CD4-positive, alpha-beta T cell treated with Interleukin-21 for 1 hour (primary cell): ENCODE measurements at regions not wholly inside any gene's neighbourhood (a gene's known extent, or its start where the extent isn't known, plus 50 kb on each side); places are given as distances from the start of the nearest gene placed in this dataset.
"Not testable (repeated sequence)": the region's sequence is repeated elsewhere in the genome, so short reads cannot be mapped to it uniquely, and the experiment has no call there.

Source experiments
- DNase-seq: peaks from one replicate; pipeline ENCODE4 v3.0.0-alpha.2; 2020

- not testable (repeated sequence) for DNase-seq
Observed at GRCh38 chr22:22052548-22053139, 70.1 kb upstream of the TOP3B start.

DNA sequence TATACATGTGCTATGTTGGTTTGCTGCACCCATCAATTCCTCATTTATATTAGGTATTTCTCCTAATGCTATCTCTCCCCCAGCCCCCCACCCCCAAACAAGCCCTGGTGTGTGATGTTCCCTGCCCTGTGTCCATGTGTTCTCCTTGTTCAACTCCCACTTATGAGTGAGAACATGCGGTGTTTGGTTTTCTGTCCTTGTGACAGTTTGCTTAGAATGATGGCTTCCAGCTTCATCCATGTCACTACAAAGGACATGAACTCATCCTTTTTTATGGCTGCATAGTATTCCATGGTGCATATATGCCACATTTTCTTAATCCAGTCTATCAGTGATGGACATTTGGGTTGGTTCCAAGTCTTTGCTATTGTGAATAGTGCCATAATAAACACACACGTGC, 68.4 kb upstream of the TOP3B start:
- not testable (repeated sequence) for DNase-seq

DNA sequence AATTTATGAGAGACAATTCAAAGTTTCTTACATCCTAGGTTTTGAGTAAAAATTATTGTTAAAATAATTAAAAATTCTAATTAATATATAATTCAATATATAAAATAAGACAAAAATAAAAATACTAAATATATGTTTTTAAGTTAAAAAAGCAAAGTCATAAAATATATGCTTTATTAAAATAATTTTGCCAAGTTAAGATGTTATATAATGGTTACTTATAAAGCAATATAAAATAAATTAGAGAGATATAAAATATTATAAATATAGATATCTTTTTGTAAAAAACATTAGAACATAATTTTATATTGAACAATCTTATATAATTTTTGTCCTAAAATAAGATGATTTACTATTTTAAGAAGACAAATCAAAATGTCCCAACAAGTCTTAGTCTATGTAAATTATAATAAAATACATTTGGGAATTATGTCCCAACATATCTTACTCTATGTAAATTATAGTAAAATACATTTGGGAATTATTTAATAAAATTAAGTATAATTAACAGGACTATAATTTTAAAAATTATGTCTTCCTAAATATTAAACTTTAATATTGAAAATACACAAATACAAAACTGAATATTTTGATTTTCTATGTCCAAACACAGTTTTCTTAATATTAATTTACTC, 67.7 kb upstream of the TOP3B start:
- DNase-seq: no peak

GRCh38 chr22:22049684-22050083, 67.1 kb upstream of the TOP3B start:
- no peak for DNase-seq

DNA sequence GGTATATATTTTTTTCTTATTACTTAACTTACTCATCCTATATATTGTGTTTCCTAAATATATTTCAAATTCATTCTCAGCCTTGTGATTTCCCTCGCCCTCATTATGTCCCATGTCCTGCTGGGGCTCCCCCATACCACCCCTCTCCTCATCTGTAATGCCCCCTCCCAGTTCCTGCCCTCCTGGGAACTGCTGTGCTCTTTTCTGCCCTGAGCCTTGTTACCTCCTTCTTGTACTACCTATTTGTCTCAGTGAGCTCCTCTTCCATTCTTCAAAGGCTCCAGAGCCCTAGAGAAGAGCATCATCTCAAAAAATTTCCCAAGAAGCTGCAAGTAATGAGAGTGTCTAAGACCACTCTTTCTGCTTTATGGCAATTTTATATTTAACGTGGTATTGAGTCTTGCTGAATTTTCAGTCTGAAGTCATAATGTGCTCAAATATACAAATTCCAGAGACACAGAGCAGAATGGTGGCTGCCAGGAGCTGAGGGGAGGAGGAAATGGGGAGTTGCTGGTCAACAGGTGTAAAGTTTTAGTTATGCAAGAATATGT, 66.5 kb upstream of the TOP3B start:
- no peak for DNase-seq

DNA sequence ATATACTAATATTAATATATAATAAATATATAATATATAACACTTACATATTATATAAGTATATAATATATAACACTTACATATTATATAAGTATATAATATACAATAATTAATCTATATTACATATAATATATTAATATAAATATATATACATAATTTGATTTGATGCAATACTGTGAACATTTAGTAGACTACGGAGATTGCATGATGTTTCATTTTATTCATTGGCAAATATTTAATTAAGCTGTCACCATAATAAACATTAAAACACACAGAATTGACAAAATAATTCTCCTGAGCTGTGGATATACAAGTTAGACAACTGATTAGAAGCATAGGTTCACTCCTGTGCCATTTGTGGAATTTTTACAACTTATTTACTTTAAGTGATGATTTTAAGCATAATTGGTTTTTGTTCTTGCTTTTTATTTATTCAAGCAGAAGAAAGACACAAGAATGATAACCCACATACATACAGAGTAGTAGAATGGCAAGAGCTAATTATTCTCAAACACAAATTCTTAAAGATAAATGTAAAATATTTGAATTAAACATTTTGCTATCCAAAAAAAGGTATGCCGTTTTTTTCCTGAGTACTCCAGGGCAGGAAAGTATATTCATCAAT, 65.8 kb upstream of the TOP3B start:
- no peak for DNase-seq

GRCh38 chr22:22047776-22048175, 65.2 kb upstream of the TOP3B start:
- DNase-seq: no peak

DNA sequence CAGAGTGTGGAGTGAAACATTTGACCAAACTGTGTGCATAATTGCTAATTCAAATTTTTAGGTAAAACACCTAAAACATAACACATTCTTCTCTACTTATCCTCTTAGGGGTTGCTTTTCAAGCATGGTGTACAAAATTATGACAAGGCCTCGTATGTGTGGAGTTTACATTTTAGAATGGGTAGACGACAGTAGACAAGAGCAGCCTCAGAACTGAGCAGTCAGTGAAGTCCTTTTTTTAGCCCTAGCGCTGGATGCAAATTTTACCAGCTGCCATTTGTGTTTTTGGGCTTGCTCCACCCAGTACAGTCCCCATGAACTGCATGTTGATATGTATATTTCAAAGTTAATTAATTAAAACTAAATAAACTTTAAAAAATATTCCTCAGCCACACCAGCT, 64.7 kb upstream of the TOP3B start:
- DNase-seq: no peak

GRCh38 chr22:22046370-22046769, 63.8 kb upstream of the TOP3B start:
- DNase-seq: no peak

DNA sequence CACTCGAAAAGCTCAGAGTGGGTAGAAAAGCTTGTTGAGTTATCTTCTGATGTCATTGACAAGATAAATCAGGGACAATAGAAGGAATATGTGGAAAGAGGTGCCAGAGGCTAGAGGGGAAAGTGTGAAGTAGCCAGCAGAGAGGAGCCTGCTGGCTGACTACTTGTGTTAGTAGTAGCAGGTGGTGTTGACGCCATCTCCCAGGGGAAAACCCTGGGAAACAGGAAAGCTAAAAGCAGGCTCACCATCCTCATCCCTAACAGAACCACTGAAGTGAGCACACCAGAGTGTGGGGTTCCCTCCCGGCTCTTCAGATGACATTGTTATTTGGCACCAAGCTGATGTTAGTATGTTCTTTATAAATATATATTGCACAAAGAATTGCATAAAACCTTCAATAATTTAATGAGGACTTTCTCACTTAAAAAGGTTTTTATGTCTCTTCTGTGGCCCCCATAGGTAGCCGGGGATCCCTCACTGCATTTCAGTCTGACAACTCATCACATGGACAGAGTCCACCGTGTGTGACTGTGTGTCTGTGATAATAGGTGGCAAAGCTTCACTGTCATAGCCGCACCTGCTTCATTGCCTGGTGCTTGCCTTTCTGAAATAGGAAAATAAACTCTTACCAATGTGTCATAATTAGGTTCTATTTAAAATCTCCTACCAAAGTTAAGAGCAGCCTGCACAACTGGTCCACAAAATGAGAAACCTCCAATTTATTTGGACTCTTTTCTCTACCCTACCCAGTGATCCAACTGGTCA, 63.2 kb upstream of the TOP3B start:
- no peak for DNase-seq

DNA sequence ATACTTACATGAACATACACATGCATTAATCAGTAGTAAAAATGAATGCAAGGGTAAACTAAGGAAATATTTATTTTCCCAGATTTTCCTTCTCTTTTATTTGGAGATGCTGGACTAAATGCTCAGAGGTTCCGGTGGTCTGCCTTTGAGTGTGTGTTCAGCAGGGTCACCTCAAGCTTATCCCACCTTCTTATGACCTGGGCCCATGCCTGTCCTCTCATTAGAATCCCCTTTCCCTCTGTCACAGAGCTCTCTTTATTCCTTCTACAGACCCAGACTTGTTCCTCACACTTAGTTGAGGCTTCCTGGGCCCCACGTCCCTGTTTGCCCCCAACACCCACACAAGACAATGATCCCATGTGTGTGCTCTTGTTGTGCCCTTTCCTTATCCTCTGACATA, 61.6 kb upstream of the TOP3B start:
- no peak for DNase-seq

DNA sequence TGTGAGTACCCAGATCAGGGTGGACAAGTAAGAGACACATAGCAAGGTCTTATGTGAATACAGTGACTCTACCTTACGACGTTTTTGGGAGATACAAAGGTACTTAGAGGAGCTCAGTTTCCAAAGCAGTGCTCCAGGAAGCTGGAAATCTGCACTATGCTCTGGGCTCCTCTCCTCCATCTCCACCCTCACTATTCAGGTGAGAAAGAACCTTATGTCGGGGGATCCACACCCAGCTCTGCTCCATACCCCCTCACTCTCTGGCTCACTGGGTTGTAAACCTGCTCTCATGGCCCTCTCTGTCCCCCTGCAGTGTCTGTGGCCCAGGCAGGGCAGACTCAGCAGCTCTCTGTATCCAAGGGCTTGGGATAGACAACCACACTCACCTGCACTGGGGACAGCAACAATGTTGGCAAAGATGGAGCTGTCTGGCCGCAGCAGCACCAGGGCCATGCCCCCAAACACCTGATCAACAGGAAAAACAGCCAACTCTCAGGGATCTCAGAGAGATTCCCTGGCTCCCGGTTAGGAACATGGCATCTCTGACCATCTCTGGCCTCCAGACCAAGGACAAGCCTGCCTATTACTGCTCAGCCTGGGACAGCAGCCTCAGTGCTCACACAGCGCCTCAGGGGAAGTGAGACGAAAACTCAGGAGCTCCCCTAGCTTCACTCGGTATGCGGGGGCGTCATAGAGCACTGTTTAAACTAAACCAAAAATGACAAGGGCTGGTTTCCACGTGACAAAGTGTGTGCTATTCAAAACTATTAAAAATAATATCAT, 60.9 kb upstream of the TOP3B start:
- no peak for DNase-seq

DNA sequence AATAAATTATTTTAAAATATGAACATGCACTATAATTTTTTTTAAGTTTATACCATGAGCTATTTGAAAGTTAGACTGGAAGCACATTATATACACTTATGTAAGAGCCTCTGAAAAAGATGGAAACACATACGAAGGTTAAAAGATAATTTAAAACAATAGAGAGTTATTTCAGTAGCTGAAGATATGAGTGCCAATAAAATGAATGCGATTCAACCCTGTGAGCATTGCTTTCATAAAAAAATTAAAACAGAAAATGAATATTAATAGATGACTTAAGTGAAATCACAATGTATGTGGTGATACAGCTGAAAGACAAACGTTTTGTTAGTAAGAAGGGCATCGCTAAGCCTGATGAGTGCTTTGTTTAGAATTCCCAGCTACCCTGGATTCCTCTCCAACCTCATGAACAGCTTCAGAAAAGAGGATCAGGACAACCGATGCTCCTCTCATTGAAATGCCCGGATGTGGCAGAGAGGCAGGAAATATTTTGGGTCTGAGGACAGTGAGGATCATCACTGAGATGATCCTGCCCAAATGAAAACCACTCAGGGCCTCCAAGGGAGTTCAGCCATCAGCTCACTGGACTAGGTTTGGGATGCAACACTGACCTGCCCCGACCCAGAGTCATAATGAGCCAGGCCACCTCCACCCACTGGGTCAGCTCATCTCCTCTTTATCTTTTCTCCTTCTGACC, 60.2 kb upstream of the TOP3B start:
- no peak for DNase-seq

- DNase-seq: no peak
Observed at GRCh38 chr22:22042009-22042408, 59.4 kb upstream of the TOP3B start.

DNA sequence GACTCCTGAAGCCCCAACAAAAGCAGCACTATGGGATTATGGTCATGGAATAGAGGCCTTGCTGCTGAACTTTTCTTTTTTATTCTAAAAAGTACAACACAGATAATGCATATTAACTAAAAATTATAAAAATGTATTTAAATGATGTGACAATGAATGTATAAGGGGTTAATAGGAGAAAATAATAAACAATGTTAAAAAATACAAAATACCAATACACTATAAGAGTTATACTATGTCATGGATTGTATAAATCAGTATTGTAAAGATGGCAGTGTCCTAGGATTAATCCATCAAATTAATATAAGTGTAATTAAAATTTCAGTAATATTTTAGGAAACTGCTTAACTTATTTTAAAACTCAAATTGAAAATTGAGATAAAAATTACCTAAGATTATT, 58.3 kb upstream of the TOP3B start:
- DNase-seq: no peak

DNA sequence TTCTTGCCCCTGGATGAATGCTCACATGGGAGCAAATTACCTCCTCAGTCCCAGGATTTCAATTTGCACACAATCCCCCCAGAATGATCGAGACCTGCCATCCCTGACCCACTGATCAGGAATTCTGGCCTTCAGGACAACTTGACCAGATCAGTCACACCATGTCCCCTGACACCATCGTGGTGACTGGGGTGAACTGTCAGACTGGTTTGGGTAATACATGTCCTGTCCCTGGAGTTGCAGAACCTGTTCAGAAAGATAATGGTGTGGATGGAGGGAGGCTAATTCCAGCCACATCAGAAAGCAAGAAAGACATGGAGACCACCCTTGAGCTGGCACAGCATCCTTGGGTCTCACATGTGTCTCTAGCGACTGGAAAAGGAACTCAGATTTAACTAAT, 57.9 kb upstream of the TOP3B start:
- no peak for DNase-seq

GRCh38 chr22:22039286-22040074, 56.9 kb upstream of the TOP3B start:
- no peak for DNase-seq

- no peak for DNase-seq
Observed at GRCh38 chr22:22038178-22038880, 55.7 kb upstream of the TOP3B start.

- no peak for DNase-seq
Observed at GRCh38 chr22:22037740-22038139, 55.2 kb upstream of the TOP3B start.

- DNase-seq: no peak
Observed at GRCh38 chr22:22037229-22037628, 54.6 kb upstream of the TOP3B start.

- no peak for DNase-seq
Observed at GRCh38 chr22:22036588-22036987, 54.0 kb upstream of the TOP3B start.
